OCI-LY7 (cell line): ENCODE measurements at regions not wholly inside any gene's neighbourhood (a gene's known extent, or its start where the extent isn't known, plus 50 kb on each side); places are given as distances from the start of the nearest gene placed in this dataset.
"Not testable (repeated sequence)": the region's sequence is repeated elsewhere in the genome, so short reads cannot be mapped to it uniquely, and the experiment has no call there.

Experiments
- CTCF ChIP-seq: fragments of 200-600 bp; sonication (generic); conservative IDR thresholded peaks from 2 replicates; pipeline ENCODE4 v1.5.1; 2014; ENCODE audit warnings: mild to moderate bottlenecking, antibody characterized with exemption, low read length, moderate library complexity, mixed read lengths
- EZH2phosphoT487 ChIP-seq: fragments of 200-600 bp; sonication (generic); IDR thresholded peaks from 2 replicates; pipeline ENCODE4 v1.6.1; 2018; ENCODE audit warnings: low read depth, borderline replicate concordance, mild to moderate bottlenecking, mixed run types, antibody characterized with exemption, low read length, moderate library complexity, mixed read lengths

GRCh38 chr4:189881190-189881589 lies 59.5 kb upstream of the FRG1 start:
- TF ChIP-seq CTCF, EZH2phosphoT487: not testable (repeated sequence)
